WTC11 (cell line): ENCODE measurements at regions not wholly inside any gene's neighbourhood (a gene's known extent, or its start where the extent isn't known, plus 50 kb on each side); places are given as distances from the start of the nearest gene placed in this dataset.

Source experiments
- ATAC-seq: fragments of 200-7000 bp; cut with Tn5 transposase; 2 replicates; pipeline ENCODE4 v1.10.0; 2021; ENCODE audit warnings: mild to moderate bottlenecking, moderate library complexity
- CTCF ChIA-PET: fragments of 300-600 bp; sonication (Branson Sonifier 250); formaldehyde crosslinking; loops from one replicate; lab custom pipeline; 2021; ENCODE audit warnings: antibody characterized with exemption; lab: Charles Lee
- POLR2A ChIA-PET: fragments of 350-600 bp; sonication (Branson Sonifier 250); formaldehyde crosslinking; loops from one replicate; lab custom pipeline; 2021; ENCODE audit warnings: antibody characterized with exemption; lab: Charles Lee
- DNase-seq: peaks from one replicate; pipeline ENCODE4 v3.0.0; 2021; ENCODE audit warnings: low spot score
- H3K27ac Mint-ChIP-seq: 2 replicates; pipeline ENCODE4 v1.8.0; 2021; ENCODE audit warnings: mixed read lengths
- H3K27me3 Mint-ChIP-seq: 2 replicates; pipeline ENCODE4 v1.8.0; 2021; ENCODE audit warnings: low read depth, mild to moderate bottlenecking, moderate library complexity, mixed read lengths
- H3K36me3 Mint-ChIP-seq: 2 replicates; pipeline ENCODE4 v1.8.0; 2021; ENCODE audit warnings: mixed read lengths
- H3K4me1 Mint-ChIP-seq: 2 replicates; pipeline ENCODE4 v1.8.0; 2022; ENCODE audit warnings: mixed read lengths
- H3K4me3 Mint-ChIP-seq: 2 replicates; pipeline ENCODE4 v1.8.0; 2021; ENCODE audit warnings: mild to moderate bottlenecking, moderate library complexity, mixed read lengths
- H3K9me3 Mint-ChIP-seq: 2 replicates; pipeline ENCODE4 v1.8.0; 2021; ENCODE audit warnings: mixed read lengths
- AFF4 ChIP-seq: sonication (generic); formaldehyde crosslinking; IDR thresholded peaks from 2 replicates; pipeline ENCODE4 v1.8.1; 2023; ENCODE audit warnings: mild to moderate bottlenecking, missing genetic modification reagents, borderline replicate concordance
- ATF2 ChIP-seq: sonication (generic); formaldehyde crosslinking; IDR thresholded peaks from 2 replicates; pipeline ENCODE4 v1.8.1; 2022; ENCODE audit warnings: low read depth, missing genetic modification reagents, borderline replicate concordance
- FOXP1 ChIP-seq: sonication (generic); formaldehyde crosslinking; IDR thresholded peaks from 2 replicates; pipeline ENCODE4 v1.8.0; 2022; ENCODE audit warnings: missing genetic modification reagents, mild to moderate bottlenecking, moderate library complexity, borderline replicate concordance
- FOXP4 ChIP-seq: sonication (generic); formaldehyde crosslinking; IDR thresholded peaks from 2 replicates; pipeline ENCODE4 v1.8.0; 2022; ENCODE audit warnings: mild to moderate bottlenecking, missing genetic modification reagents
- GABPB1 ChIP-seq: sonication (generic); formaldehyde crosslinking; IDR thresholded peaks from 2 replicates; pipeline ENCODE4 v1.8.1; 2023; ENCODE audit warnings: mild to moderate bottlenecking, missing genetic modification reagents
- IRF2 ChIP-seq: sonication (generic); formaldehyde crosslinking; IDR thresholded peaks from 2 replicates; pipeline ENCODE4 v1.8.0; 2022; ENCODE audit warnings: low read depth, missing genetic modification reagents, borderline replicate concordance
- MLX ChIP-seq: sonication (generic); formaldehyde crosslinking; IDR thresholded peaks from 2 replicates; pipeline ENCODE4 v1.8.1; 2023; ENCODE audit warnings: mild to moderate bottlenecking, missing genetic modification reagents, moderate library complexity
- NFYB ChIP-seq: sonication (generic); formaldehyde crosslinking; conservative IDR thresholded peaks from 2 replicates; pipeline ENCODE4 v1.8.0; 2022; ENCODE audit warnings: low read depth, missing genetic modification reagents
- OVOL2 ChIP-seq: fragments of 250-450 bp; sonication (Bioruptor Pico); IDR thresholded peaks from 2 replicates; pipeline ENCODE4 v1.9.0; 2021; ENCODE audit warnings: mild to moderate bottlenecking, borderline replicate concordance
- PREB ChIP-seq: sonication (generic); formaldehyde crosslinking; IDR thresholded peaks from 2 replicates; pipeline ENCODE4 v1.8.1; 2022; ENCODE audit warnings: mild to moderate bottlenecking, missing genetic modification reagents, moderate library complexity, borderline replicate concordance
- RELA ChIP-seq: sonication (generic); formaldehyde crosslinking; IDR thresholded peaks from 2 replicates; pipeline ENCODE4 v1.8.1; 2022; ENCODE audit warnings: missing genetic modification reagents, mild to moderate bottlenecking, borderline replicate concordance
- ZNF138 ChIP-seq: sonication (generic); formaldehyde crosslinking; conservative IDR thresholded peaks from 2 replicates; pipeline ENCODE4 v1.8.1; 2022; ENCODE audit warnings: mild to moderate bottlenecking, moderate library complexity, missing genetic modification reagents
- ZNF281 ChIP-seq: sonication (generic); formaldehyde crosslinking; IDR thresholded peaks from 2 replicates; pipeline ENCODE4 v1.8.0; 2023; ENCODE audit warnings: mild to moderate bottlenecking, missing genetic modification reagents

GRCh38 chrX:39421006-39421405 is 619.7 kb downstream of the MID1IP1 start:
- POLR2A ChIA-PET = no interaction called here
- peaks cover 17% of the 10 kb centered on the region for H3K4me1 Mint-ChIP-seq
- ATAC-seq = no peak
- no peak for DNase-seq
- no peak for TF ChIP-seq PREB (CRISPR knock-in tag)
- TF ChIP-seq NFYB (CRISPR knock-in tag) = no peak
- TF ChIP-seq AFF4 = no peak
- TF ChIP-seq IRF2 = no peak
- no peak for TF ChIP-seq GABPB1 (CRISPR knock-in tag)
- TF ChIP-seq ATF2 (CRISPR knock-in tag) = no peak
- no peak for TF ChIP-seq ZNF281
- TF ChIP-seq MLX (CRISPR knock-in tag) = no peak
- no peak for TF ChIP-seq RELA (CRISPR knock-in tag)
- TF ChIP-seq FOXP1 (CRISPR knock-in tag) = no peak
- TF ChIP-seq ZNF138 (CRISPR knock-in tag) = no peak
- no peak for TF ChIP-seq FOXP4 (CRISPR knock-in tag)
- no peak for TF ChIP-seq OVOL2 (CRISPR knock-in tag)
- TF ChIP-seq, all 79 proteins: peak for 0
- Mint-ChIP-seq H3K27me3 (no peaks in the 10 kb centered on the region), H3K36me3 (no peaks in the 10 kb centered on the region), H3K4me3 (no peak overlapping the region), H3K9me3 (no peaks in the 10 kb centered on the region), H3K27ac (no peak overlapping the region)
- CTCF ChIA-PET = no interaction called here
